ENCODE measurements at regions not wholly inside any gene's neighbourhood (a gene's known extent, or its start where the extent isn't known, plus 50 kb on each side); places are given as distances from the start of the nearest gene placed in this dataset.

GRCh38 chr15:93644595-93644994, 555.6 kb upstream of the RGMA start:
- Histone ChIP-seq H3K9ac (ENCODE audit: low read length) (no peak overlapping the region), H3K4me3 (ENCODE audit: insufficient read depth in 1 of 2, low read depth in 1 of 2, low read length in 2 of 2) (no peak overlapping the region), H4K8ac (ENCODE audit: low read length) (no peak overlapping the region), H3K4me2 (ENCODE audit: low read length, poor library complexity, severe bottlenecking) (no peak overlapping the region), H3K27me3 (ENCODE audit: control insufficient read depth in 1 of 2, insufficient read depth in 1 of 2, low read length in 2 of 2) (no peaks in the 10 kb centered on the region), H3K4ac (ENCODE audit: low read depth in 1 of 2, low read length in 2 of 2) (no peak overlapping the region), H2AFZ (ENCODE audit: low read depth, low read length) (no peak overlapping the region), H3K4me1 (ENCODE audit: control insufficient read depth, insufficient read depth, low read depth, low read length) (no peaks in the 10 kb centered on the region), H3K18ac (ENCODE audit: low read depth in 1 of 2, low read length in 2 of 2) (no peak overlapping the region), H2BK120ac (ENCODE audit: low read depth, low read length) (no peak overlapping the region), H3K27ac (ENCODE audit: low read length, poor library complexity, severe bottlenecking) (no peak overlapping the region), H3K23ac (ENCODE audit: low read length in 2 of 2) (no peak overlapping the region), H3K36me3 (ENCODE audit: control insufficient read depth in 1 of 2, insufficient read depth in 2 of 2, low read depth in 1 of 2, low read length in 2 of 2) (no peaks in the 10 kb centered on the region), H4K91ac (ENCODE audit: low read length) (no peak overlapping the region), H2BK5ac (ENCODE audit: low read depth, low read length, poor library complexity, severe bottlenecking) (no peak overlapping the region), H2AK5ac (ENCODE audit: low read length, severe bottlenecking) (no peak overlapping the region), H3K14ac (ENCODE audit: low read length in 2 of 2) (no peak overlapping the region), H2BK12ac (ENCODE audit: low read length in 2 of 2) (no peak overlapping the region), H3K9me3 (ENCODE audit: control insufficient read depth, low read length) (no peaks in the 10 kb centered on the region), H3K79me1 (replicated peaks; ENCODE audit: low read length, poor library complexity, severe bottlenecking) (no peaks in the 10 kb centered on the region), H2BK15ac (ENCODE audit: low read depth, poor library complexity, severe bottlenecking) (no peak overlapping the region)
- no peak for DNase-seq

- H3K27me3 ChIP-seq (ENCODE audit: control insufficient read depth in 1 of 2, insufficient read depth in 1 of 2, low read length in 2 of 2): no peaks in the 10 kb centered on the region
- 76% methylated on average over 2 of the region's 4 CpGs for WGBS
Observed at GRCh38 chr15:93640411-93640962, 551.5 kb upstream of the RGMA start.

GRCh38 chr15:93631958-93632618, 543.1 kb upstream of the RGMA start:
- DNase-seq: no peak
- no peak overlapping the region for H3K9ac ChIP-seq (ENCODE audit: low read length)
- H3K9me3 ChIP-seq (ENCODE audit: control insufficient read depth, low read length): peaks cover 12% of the 10 kb centered on the region
- no peak overlapping the region for H2AK5ac ChIP-seq (ENCODE audit: low read length, severe bottlenecking)
- H4K8ac ChIP-seq (ENCODE audit: low read length): no peak overlapping the region
- no peak overlapping the region for H3K23ac ChIP-seq (ENCODE audit: low read length in 2 of 2)
- H3K27ac ChIP-seq (ENCODE audit: low read length, poor library complexity, severe bottlenecking): no peak overlapping the region
- H2BK5ac ChIP-seq (ENCODE audit: low read depth, low read length, poor library complexity, severe bottlenecking): no peak overlapping the region
- no peaks in the 10 kb centered on the region for H3K27me3 ChIP-seq (ENCODE audit: control insufficient read depth in 1 of 2, insufficient read depth in 1 of 2, low read length in 2 of 2)
- no peaks in the 10 kb centered on the region for H3K36me3 ChIP-seq (ENCODE audit: control insufficient read depth in 1 of 2, insufficient read depth in 2 of 2, low read depth in 1 of 2, low read length in 2 of 2)
- H2BK15ac ChIP-seq (ENCODE audit: low read depth, poor library complexity, severe bottlenecking): no peak overlapping the region
- no peak overlapping the region for H4K91ac ChIP-seq (ENCODE audit: low read length)
- 66% methylated on average over 9 of the region's 9 CpGs for WGBS
- H3K18ac ChIP-seq (ENCODE audit: low read depth in 1 of 2, low read length in 2 of 2): no peak overlapping the region
- H2BK120ac ChIP-seq (ENCODE audit: low read depth, low read length): no peak overlapping the region
- H3K4me2 ChIP-seq (ENCODE audit: low read length, poor library complexity, severe bottlenecking): no peak overlapping the region
- H3K4me3 ChIP-seq (ENCODE audit: insufficient read depth in 1 of 2, low read depth in 1 of 2, low read length in 2 of 2): no peak overlapping the region
- H3K79me1 ChIP-seq (replicated peaks; ENCODE audit: low read length, poor library complexity, severe bottlenecking): no peaks in the 10 kb centered on the region
- H2BK12ac ChIP-seq (ENCODE audit: low read length in 2 of 2): no peak overlapping the region
- no peak overlapping the region for H3K14ac ChIP-seq (ENCODE audit: low read length in 2 of 2)
- H3K4ac ChIP-seq (ENCODE audit: low read depth in 1 of 2, low read length in 2 of 2): no peak overlapping the region
- H2AFZ ChIP-seq (ENCODE audit: low read depth, low read length): no peak overlapping the region
- no peaks in the 10 kb centered on the region for H3K4me1 ChIP-seq (ENCODE audit: control insufficient read depth, insufficient read depth, low read depth, low read length)

More at GRCh38 chr15:93640411-93640962, 551.5 kb upstream of the RGMA start:
- no peaks in the 10 kb centered on the region for H3K4me1 ChIP-seq (ENCODE audit: control insufficient read depth, insufficient read depth, low read depth, low read length)
- no peak overlapping the region for H2AK5ac ChIP-seq (ENCODE audit: low read length, severe bottlenecking)
- H2BK12ac ChIP-seq (ENCODE audit: low read length in 2 of 2): no peak overlapping the region
- H4K91ac ChIP-seq (ENCODE audit: low read length): no peak overlapping the region
- DNase-seq: no peak
- H3K4me2 ChIP-seq (ENCODE audit: low read length, poor library complexity, severe bottlenecking): no peak overlapping the region
- H3K9ac ChIP-seq (ENCODE audit: low read length): no peak overlapping the region
- H3K4ac ChIP-seq (ENCODE audit: low read depth in 1 of 2, low read length in 2 of 2): no peak overlapping the region
- no peak overlapping the region for H2AFZ ChIP-seq (ENCODE audit: low read depth, low read length)
- no peak overlapping the region for H3K23ac ChIP-seq (ENCODE audit: low read length in 2 of 2)
- H3K9me3 ChIP-seq (ENCODE audit: control insufficient read depth, low read length): peaks cover 2% of the 10 kb centered on the region
- no peak overlapping the region for H3K27ac ChIP-seq (ENCODE audit: low read length, poor library complexity, severe bottlenecking)
- H3K36me3 ChIP-seq (ENCODE audit: control insufficient read depth in 1 of 2, insufficient read depth in 2 of 2, low read depth in 1 of 2, low read length in 2 of 2): no peaks in the 10 kb centered on the region
- H2BK5ac ChIP-seq (ENCODE audit: low read depth, low read length, poor library complexity, severe bottlenecking): no peak overlapping the region
- H3K4me3 ChIP-seq (ENCODE audit: insufficient read depth in 1 of 2, low read depth in 1 of 2, low read length in 2 of 2): no peak overlapping the region
- no peak overlapping the region for H2BK120ac ChIP-seq (ENCODE audit: low read depth, low read length)
- no peak overlapping the region for H2BK15ac ChIP-seq (ENCODE audit: low read depth, poor library complexity, severe bottlenecking)
- no peak overlapping the region for H3K18ac ChIP-seq (ENCODE audit: low read depth in 1 of 2, low read length in 2 of 2)
- H4K8ac ChIP-seq (ENCODE audit: low read length): no peak overlapping the region
- H3K79me1 ChIP-seq (replicated peaks; ENCODE audit: low read length, poor library complexity, severe bottlenecking): no peaks in the 10 kb centered on the region
- H3K14ac ChIP-seq (ENCODE audit: low read length in 2 of 2): no peak overlapping the region

- no peaks in the 10 kb centered on the region for H3K4me1 ChIP-seq (ENCODE audit: control insufficient read depth, insufficient read depth, low read depth, low read length)
- no peak overlapping the region for H3K4me3 ChIP-seq (ENCODE audit: insufficient read depth in 1 of 2, low read depth in 1 of 2, low read length in 2 of 2)
- no peak for DNase-seq
- no peak overlapping the region for H2AFZ ChIP-seq (ENCODE audit: low read depth, low read length)
- H3K79me1 ChIP-seq (replicated peaks; ENCODE audit: low read length, poor library complexity, severe bottlenecking): no peaks in the 10 kb centered on the region
- no peaks in the 10 kb centered on the region for H3K9me3 ChIP-seq (ENCODE audit: control insufficient read depth, low read length)
- no peak overlapping the region for H3K9ac ChIP-seq (ENCODE audit: low read length)
- H3K27ac ChIP-seq (ENCODE audit: low read length, poor library complexity, severe bottlenecking): no peak overlapping the region
- no peak overlapping the region for H3K23ac ChIP-seq (ENCODE audit: low read length in 2 of 2)
- no peaks in the 10 kb centered on the region for H3K36me3 ChIP-seq (ENCODE audit: control insufficient read depth in 1 of 2, insufficient read depth in 2 of 2, low read depth in 1 of 2, low read length in 2 of 2)
- WGBS: 76% methylated on average over 5 of the region's 5 CpGs
- no peak overlapping the region for H3K18ac ChIP-seq (ENCODE audit: low read depth in 1 of 2, low read length in 2 of 2)
- no peak overlapping the region for H3K4ac ChIP-seq (ENCODE audit: low read depth in 1 of 2, low read length in 2 of 2)
- H3K14ac ChIP-seq (ENCODE audit: low read length in 2 of 2): no peak overlapping the region
- no peak overlapping the region for H2AK5ac ChIP-seq (ENCODE audit: low read length, severe bottlenecking)
- H3K27me3 ChIP-seq (ENCODE audit: control insufficient read depth in 1 of 2, insufficient read depth in 1 of 2, low read length in 2 of 2): no peaks in the 10 kb centered on the region
- H2BK5ac ChIP-seq (ENCODE audit: low read depth, low read length, poor library complexity, severe bottlenecking): no peak overlapping the region
- no peak overlapping the region for H2BK12ac ChIP-seq (ENCODE audit: low read length in 2 of 2)
- H3K4me2 ChIP-seq (ENCODE audit: low read length, poor library complexity, severe bottlenecking): no peak overlapping the region
- no peak overlapping the region for H4K91ac ChIP-seq (ENCODE audit: low read length)
- no peak overlapping the region for H2BK120ac ChIP-seq (ENCODE audit: low read depth, low read length)
- no peak overlapping the region for H4K8ac ChIP-seq (ENCODE audit: low read length)
- H2BK15ac ChIP-seq (ENCODE audit: low read depth, poor library complexity, severe bottlenecking): no peak overlapping the region
Observed at GRCh38 chr15:93619597-93619996, 530.6 kb upstream of the RGMA start.
